HG02588 (cell line): ENCODE measurements at regions not wholly inside any gene's neighbourhood (a gene's known extent, or its start where the extent isn't known, plus 50 kb on each side); places are given as distances from the start of the nearest gene placed in this dataset.

Experiments
- ATAC-seq: cut with Tn5 transposase; IDR thresholded peaks from one replicate; pipeline ENCODE4 v1.9.1; 2021; ENCODE audit warnings: mild to moderate bottlenecking, moderate library complexity; ENCODE audit not compliant: unreplicated experiment

DNA sequence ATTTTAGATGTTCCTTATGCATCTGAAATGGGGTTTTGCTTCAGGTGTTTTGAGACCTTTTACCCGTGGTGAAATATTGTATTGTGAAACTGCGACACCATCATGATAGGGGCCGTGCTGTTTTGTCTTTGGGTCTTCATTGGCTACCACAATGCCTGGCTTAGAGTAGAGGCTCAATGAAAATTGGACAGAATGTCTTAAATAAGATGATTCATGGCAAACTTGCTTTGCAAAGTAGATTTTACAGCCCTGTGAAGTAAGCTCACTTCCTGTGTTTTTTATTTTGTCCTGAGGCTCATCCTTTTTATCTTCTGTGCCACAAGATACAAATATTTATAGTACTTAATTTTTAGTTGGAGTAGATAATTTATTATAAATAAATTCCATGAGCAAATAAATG lies 111.3 kb upstream of the FRMD6 start:
- ATAC-seq: no peak

GRCh38 chr14:51544471-51544870 lies 107.2 kb upstream of the FRMD6 start:
- ATAC-seq: no peak

DNA sequence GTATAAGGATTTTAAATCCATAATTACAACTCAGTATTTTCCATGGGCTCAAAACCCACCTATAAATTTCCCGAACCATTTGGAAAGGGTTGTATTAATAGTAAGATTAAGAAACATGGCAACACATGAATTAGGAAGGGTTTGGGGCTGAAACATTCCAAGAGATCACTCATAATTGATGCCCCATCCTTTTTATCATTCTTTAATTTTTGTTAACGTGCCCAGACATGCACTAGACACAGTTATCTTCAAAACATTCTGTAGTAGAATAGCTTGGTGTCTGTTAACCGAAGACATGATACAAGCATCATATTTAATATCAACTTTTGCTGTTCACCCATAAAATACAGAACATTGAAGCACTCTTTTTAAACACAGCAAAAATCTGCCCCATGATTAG lies 106.8 kb upstream of the FRMD6 start:
- ATAC-seq: no peak

GRCh38 chr14:51545396-51545795 lies 106.3 kb upstream of the FRMD6 start:
- ATAC-seq: no peak

- no peak for ATAC-seq
Measured at GRCh38 chr14:51546099-51546498, 105.6 kb upstream of the FRMD6 start.

- ATAC-seq: no peak
Measured at GRCh38 chr14:51546603-51547258, 105.0 kb upstream of the FRMD6 start.

GRCh38 chr14:51547260-51547659 lies 104.5 kb upstream of the FRMD6 start:
- no peak for ATAC-seq

DNA sequence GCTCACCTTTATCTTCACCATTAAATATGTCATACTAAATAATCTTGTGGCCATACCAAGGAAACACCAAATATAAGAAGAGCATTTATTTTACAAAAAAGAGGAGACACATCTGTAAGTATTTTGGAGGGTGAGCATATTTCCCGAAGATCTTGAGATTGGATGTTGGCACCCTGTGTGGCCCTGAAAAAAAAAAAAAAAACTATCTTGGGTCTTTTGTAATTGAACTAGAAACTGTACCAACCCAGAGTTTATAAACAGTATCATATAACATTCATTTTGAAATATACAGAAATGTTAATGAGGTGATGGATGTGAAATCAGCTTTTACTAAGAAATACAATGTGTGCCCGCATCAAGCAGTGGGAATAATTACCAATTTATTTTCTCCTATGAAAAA lies 104.0 kb upstream of the FRMD6 start:
- no peak for ATAC-seq

GRCh38 chr14:51548187-51548586 lies 103.5 kb upstream of the FRMD6 start:
- ATAC-seq: no peak

GRCh38 chr14:51550636-51551035 lies 101.1 kb upstream of the FRMD6 start:
- ATAC-seq: no peak

GRCh38 chr14:51552275-51552674 lies 99.4 kb upstream of the FRMD6 start:
- ATAC-seq: no peak

DNA sequence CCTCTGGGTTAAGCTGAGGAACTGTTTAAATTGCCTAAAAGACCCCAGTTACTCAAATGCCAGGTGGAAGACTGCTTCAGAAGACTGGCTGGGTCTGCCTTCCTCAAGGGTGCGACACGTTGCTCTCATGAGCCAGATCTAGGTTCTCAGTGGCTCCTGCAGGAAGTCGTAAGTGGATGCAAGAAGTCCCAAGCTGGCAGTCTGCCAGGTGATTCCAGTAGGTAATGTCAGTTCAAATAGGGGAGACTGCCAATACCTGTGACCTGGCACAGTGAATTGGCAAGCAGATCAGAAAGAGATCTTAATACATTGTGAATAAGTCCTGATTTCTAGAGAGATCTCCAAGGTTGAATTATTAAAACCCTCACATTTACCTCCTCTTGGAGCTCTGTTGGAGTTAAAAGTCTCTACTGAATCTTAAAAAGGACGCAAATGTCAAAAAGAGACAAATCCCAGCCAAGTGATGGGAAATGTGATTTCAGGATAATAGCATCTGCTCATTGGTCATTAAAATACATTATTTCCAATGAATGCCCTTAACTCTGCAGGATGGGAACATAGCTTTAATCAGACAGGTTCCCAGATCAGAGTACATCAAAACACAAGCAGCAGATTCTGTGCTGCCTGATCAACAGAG lies 98.8 kb upstream of the FRMD6 start:
- ATAC-seq: no peak

DNA sequence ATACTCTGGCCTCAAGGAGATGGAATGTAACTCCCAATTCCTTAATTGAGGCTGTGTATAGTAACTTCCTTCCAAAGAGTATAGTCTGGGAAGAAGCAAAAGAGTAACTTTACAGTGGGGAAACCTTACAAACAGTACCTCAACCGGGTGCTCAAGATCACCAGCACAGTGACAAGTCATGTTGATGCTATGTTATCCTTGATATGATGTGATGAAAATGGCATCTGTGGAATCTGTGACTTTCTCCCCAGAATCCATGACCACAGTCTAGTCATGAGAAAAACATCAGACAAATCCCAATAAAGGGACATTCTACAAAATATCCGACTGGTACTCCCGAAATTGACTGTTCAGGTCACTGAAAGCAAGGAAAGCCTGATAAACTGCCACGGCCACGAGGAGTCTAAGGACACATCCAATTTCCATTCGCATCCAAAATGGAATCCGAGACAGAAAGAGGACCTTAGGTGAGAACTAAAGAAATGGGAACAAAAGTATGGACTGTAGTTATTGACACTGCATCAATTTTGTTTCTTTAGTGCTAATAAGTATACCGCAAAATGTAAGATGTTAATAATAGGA lies 97.3 kb upstream of the FRMD6 start:
- ATAC-seq: no peak

GRCh38 chr14:51554953-51555352 lies 96.8 kb upstream of the FRMD6 start:
- ATAC-seq: no peak

DNA sequence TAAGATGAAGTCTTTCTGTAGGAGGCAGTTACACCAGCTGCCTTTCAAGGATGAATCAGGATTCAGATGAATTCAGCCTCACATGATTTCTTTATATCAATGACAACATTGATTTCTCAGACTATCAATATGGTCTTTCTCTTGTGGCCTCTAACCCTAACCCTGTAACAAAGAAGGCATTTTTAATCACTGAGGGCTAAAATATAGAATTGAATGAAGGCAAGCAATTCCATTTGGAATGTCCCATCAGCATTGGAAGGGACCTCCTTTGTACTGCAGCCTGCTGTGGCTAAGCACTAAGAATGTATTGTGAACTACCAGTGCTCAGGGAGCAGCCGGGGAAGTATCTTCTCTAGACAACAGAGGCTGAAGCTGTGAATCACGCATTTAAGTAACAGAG lies 90.6 kb upstream of the FRMD6 start:
- no peak for ATAC-seq

DNA sequence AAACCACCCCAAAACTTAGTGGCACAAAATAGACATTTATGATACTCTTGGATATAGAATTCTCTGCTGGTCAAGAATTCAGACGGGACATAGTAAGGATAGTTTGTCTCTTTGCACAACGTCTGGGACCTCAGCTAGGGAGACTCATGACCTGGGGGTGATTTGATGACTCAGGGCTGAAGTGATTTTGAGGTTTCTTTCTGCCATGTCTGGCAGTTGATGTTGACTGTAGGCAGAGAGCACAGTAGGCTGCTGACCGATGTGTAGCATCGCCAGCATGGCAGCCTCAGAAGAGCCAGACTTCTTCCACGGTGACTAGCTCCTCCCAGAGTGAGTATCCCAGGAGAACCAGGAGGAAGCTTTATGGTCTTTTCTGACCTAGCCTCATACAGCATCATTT lies 88.9 kb upstream of the FRMD6 start:
- ATAC-seq: no peak

- no peak for ATAC-seq
Measured at GRCh38 chr14:51563560-51563959, 88.2 kb upstream of the FRMD6 start.

- no peak for ATAC-seq
Measured at GRCh38 chr14:51564460-51564859, 87.2 kb upstream of the FRMD6 start.

- no peak for ATAC-seq
Measured at GRCh38 chr14:51564986-51565604, 86.6 kb upstream of the FRMD6 start.

- no peak for ATAC-seq
Measured at GRCh38 chr14:51566831-51567582, 84.7 kb upstream of the FRMD6 start.

- ATAC-seq: no peak
Measured at GRCh38 chr14:51568366-51568765, 83.3 kb upstream of the FRMD6 start.
